Right ventricle myocardium superior (tissue), 1 donor: ENCODE measurements at regions not wholly inside any gene's neighbourhood (a gene's known extent, or its start where the extent isn't known, plus 50 kb on each side); places are given as distances from the start of the nearest gene placed in this dataset.

Experiments
- ATAC-seq: fragments of 200-7000 bp; cut with Tn5 transposase; one replicate; pipeline ENCODE4 v1.9.1; 2020; ENCODE audit warnings: mild to moderate bottlenecking; ENCODE audit not compliant: poor library complexity
- DNase-seq: peaks from one replicate; pipeline ENCODE4 v3.0.0-alpha.2; 2020
- intact Hi-C: fragments of 100-400 bp; cut with DNase I; formaldehyde crosslinking; loops from one replicate; pipeline ENCODE4 v1.11.2; 2022
- donor health status: DM: no; HTN: yes; CAD: no; lungs with severe emphysema.

DNA sequence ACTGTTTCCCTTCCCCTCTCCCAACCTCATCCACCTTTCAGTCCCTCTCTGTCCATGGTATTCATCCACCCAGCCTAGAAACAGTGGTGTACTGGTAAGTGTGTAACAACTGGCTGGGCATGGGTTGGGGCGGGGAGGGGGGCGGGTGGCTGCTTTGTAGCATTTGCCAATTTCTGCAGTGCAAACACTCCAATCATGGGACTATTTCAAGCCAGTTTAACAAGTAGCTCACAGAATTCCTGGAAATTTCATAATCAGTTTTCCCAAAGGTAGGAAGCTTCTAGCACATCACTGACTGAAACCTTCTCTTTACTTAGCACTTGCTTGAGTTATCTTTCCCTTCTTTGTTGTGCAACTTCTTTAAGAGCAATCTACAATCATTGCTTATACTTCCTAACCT is 100.8 kb upstream of the WASF3 start:
- intact Hi-C loops = no loop called here
- DNase-seq (no peak), ATAC-seq (peak; percentile 16)

- ATAC-seq (peak; percentile 12), DNase-seq (no peak)
- intact Hi-C loops = no loop called here
Observed at GRCh38 chr13:26457212-26457611, 100.3 kb upstream of the WASF3 start.

- ATAC-seq (no peak), DNase-seq (no peak)
- intact Hi-C loops = no loop called here
Observed at GRCh38 chr13:26458196-26458749, 99.2 kb upstream of the WASF3 start.

- intact Hi-C loops = no loop called here
- ATAC-seq = peak; percentile 73
- DNase-seq = peak; percentile 76
Observed at GRCh38 chr13:26459276-26460131, 98.0 kb upstream of the WASF3 start.

- ATAC-seq (peak; percentile 81), DNase-seq (peak; percentile 88)
- intact Hi-C loops = no loop called here
Observed at GRCh38 chr13:26460648-26461047, 96.8 kb upstream of the WASF3 start.

DNA sequence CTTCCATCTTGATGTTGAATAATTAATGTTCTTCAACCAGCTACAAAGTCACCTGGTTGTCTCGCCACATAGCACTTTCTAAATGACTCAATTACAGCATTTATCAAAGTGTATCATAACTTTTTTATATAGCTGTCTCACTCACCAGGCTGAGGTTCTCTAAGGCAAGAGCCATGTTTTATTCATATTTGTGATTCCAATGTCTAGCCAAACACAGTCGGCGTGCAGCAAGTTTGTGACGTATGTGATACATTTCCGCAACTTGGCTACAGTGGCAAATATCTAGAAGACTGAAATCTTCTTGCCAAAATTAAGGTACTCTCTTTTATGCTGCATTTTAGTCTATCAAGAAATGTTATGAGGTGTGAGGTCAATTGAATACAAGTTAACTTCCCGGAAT is 94.2 kb upstream of the WASF3 start:
- ATAC-seq (no peak), DNase-seq (no peak)
- intact Hi-C loops = no loop called here

- ATAC-seq (no peak), DNase-seq (no peak)
- intact Hi-C loops = no loop called here
Observed at GRCh38 chr13:26463848-26464247, 93.6 kb upstream of the WASF3 start.

DNA sequence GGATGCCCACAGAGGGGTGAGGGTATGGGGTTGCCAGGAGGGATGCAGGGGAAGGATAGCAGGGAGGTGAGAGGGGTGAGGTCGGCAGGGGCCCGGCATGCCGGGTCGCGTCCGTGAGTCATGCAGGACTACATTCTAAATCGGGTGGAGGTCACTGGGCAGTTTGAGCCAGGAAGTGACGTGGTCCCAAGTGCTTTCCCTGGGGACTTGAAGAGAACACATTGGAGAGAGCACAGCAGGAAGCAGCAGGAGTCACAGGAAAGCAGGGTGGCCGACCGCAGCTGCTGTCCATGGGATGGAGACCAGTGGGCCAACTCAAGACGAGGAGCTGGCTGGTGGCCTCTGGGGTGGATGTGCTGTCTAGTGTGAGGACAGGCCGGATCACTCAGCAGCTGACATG is 92.0 kb upstream of the WASF3 start:
- DNase-seq (no peak), ATAC-seq (peak; percentile 28)
- intact Hi-C loops = no loop called here

DNA sequence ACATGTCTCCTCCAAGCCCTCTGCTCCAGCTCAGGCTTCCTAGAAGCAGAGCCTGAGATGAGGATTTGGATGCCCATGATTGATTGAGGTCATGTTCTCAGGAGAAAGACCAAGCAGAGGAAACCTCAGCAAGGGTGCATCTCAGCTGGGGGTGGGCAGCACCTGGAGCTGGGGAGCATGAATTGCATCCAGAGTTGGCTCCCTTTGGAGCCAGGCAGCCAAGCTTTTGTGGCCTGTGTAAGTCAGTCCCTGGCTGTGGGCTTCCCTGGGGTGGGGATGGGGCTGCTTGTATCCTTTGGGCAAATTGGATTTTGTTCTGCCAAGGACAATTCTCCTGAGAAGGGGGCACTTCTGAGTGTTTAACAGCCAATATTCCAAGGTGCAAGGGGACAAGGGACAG is 91.5 kb upstream of the WASF3 start:
- no peak for DNase-seq
- no peak for ATAC-seq
- intact Hi-C loops = no loop called here

GRCh38 chr13:26468265-26468801 is 89.2 kb upstream of the WASF3 start:
- intact Hi-C loops = no loop called here
- DNase-seq = no peak
- no peak for ATAC-seq

DNA sequence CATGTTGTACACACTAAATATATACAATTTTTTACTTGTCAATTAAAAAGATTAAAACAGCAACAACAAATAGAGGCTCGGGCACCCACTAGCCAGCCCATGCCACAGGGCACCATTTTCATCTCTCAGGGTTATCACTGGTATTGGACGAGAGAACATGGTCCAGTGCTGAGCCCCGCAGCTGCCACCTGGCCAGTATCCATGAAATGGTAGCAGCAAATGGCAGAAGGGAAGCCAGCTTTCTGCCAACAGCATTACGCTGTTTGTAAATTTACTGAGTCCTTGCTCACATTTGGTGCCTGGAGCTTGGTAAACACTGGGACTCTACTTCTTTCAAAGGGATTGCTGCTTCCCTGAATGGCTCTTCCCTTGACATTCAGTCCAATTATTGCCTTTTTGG is 87.9 kb upstream of the WASF3 start:
- no peak for DNase-seq
- intact Hi-C loops = no loop called here
- no peak for ATAC-seq

- DNase-seq (no peak), ATAC-seq (no peak)
- intact Hi-C loops = no loop called here
Observed at GRCh38 chr13:26471807-26472206, 85.7 kb upstream of the WASF3 start.

DNA sequence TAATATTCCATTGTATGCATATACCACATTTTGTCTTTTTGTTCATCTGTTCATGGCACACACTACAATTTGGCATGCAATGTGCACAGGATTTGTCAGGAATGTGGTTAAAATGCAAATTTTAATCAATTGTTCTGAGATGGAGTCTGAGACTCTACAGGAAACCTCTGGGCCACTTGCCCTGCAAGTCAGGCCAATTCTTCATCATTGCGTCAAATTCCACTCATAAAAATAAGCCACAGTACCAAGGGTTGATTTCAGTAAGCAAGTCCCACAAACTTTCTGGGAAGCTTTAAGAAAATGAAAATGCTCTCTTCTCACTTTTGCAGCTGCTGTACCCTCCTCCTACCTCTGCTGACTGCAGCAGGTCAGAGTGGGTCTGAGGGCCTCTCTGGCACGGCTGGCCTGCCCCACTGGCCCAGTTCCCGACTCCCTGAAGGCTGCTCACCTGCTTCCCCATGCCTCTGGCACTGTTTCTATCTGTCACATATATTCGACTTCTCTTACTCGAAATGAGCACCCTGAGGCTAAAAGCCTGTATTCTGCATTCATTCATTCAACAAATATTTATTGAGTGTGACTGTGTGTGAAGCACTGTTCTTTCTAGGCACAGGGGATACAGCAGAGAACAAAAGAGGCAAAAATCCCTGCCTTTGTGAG is 83.8 kb upstream of the WASF3 start:
- intact Hi-C loops = no loop called here
- ATAC-seq (no peak), DNase-seq (no peak)

GRCh38 chr13:26474286-26474685 is 83.2 kb upstream of the WASF3 start:
- no peak for ATAC-seq
- intact Hi-C loops = no loop called here
- DNase-seq = no peak

GRCh38 chr13:26475176-26476110 is 82.0 kb upstream of the WASF3 start:
- ATAC-seq (no peak), DNase-seq (no peak)
- intact Hi-C loops = no loop called here

- DNase-seq (peak; percentile 71), ATAC-seq (peak; percentile 83)
- intact Hi-C loops = no loop called here
Observed at GRCh38 chr13:26476111-26476781, 81.2 kb upstream of the WASF3 start.

- peak; percentile 70 for ATAC-seq
- intact Hi-C loops = no loop called here
- no peak for DNase-seq
Observed at GRCh38 chr13:26476782-26477142, 80.7 kb upstream of the WASF3 start.

- intact Hi-C loops = no loop called here
- DNase-seq = no peak
- no peak for ATAC-seq
Observed at GRCh38 chr13:26477681-26478080, 79.8 kb upstream of the WASF3 start.
